ENCODE measurements at regions not wholly inside any gene's neighbourhood (a gene's known extent, or its start where the extent isn't known, plus 50 kb on each side); places are given as distances from the start of the nearest gene placed in this dataset.

DNA sequence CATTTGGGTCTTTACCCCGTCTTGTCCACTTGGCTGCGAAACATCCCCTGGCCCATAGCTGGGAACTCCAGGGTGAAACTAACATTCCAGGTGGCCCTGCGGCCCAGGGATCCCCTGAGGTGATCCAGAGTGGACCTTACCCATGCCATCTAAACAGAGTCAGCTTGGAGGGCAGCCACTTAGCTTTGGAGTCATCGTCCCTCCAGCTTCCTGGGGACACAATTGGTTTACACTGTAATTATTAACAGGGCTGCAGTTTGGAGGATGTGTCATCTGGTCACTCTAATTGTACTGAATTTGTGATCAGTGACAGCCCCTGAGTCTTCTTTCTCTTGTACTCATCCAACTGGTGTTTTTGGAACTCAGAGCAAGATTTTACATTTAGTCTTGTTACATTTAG is 149.9 kb downstream of the ENGASE start:
- TF ChIP-seq, protein P1, sequence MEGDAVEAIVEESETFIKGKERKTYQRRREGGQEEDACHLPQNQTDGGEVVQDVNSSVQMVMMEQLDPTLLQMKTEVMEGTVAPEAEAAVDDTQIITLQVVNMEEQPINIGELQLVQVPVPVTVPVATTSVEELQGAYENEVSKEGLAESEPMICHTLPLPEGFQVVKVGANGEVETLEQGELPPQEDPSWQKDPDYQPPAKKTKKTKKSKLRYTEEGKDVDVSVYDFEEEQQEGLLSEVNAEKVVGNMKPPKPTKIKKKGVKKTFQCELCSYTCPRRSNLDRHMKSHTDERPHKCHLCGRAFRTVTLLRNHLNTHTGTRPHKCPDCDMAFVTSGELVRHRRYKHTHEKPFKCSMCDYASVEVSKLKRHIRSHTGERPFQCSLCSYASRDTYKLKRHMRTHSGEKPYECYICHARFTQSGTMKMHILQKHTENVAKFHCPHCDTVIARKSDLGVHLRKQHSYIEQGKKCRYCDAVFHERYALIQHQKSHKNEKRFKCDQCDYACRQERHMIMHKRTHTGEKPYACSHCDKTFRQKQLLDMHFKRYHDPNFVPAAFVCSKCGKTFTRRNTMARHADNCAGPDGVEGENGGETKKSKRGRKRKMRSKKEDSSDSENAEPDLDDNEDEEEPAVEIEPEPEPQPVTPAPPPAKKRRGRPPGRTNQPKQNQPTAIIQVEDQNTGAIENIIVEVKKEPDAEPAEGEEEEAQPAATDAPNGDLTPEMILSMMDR (IDR thresholded peaks at IDR 0.05): no peak
- no peak for TF ChIP-seq POLR2AphosphoS5 (IDR thresholded peaks at IDR 0.05; ENCODE audit: low read depth, low read length)
